NCI-H748 treated with DMSO at 0.1 percent for 48 hours (cell line): ENCODE measurements at regions not wholly inside any gene's neighbourhood (a gene's known extent, or its start where the extent isn't known, plus 50 kb on each side); places are given as distances from the start of the nearest gene placed in this dataset.
"Not testable (repeated sequence)": the region's sequence is repeated elsewhere in the genome, so short reads cannot be mapped to it uniquely, and the experiment has no call there.

Source experiments
- DNase-seq: peaks from one replicate; lab custom pipeline; 2025; lab: John Stamatoyannopoulos, UW

GRCh38 chr18:78508228-78508824, 471.3 kb upstream of the SALL3 start:
- not testable (repeated sequence) for DNase-seq

GRCh38 chr18:78510091-78510490, 469.5 kb upstream of the SALL3 start:
- DNase-seq, result no peak

GRCh38 chr18:78510636-78511035, 469.0 kb upstream of the SALL3 start:
- no peak for DNase-seq

GRCh38 chr18:78511666-78512601, 467.7 kb upstream of the SALL3 start:
- DNase-seq, result no peak

- DNase-seq, result no peak
These were observed 464.5 kb upstream of the SALL3 start for GRCh38 chr18:78514910-78515670.

GRCh38 chr18:78517328-78517727, 462.3 kb upstream of the SALL3 start:
- no peak for DNase-seq

GRCh38 chr18:78517973-78518372, 461.6 kb upstream of the SALL3 start:
- DNase-seq, result no peak

- DNase-seq, result no peak
These were observed 460.8 kb upstream of the SALL3 start for GRCh38 chr18:78518805-78519204.

GRCh38 chr18:78519394-78520062, 460.1 kb upstream of the SALL3 start:
- DNase-seq, result no peak

- no peak for DNase-seq
These were observed 458.5 kb upstream of the SALL3 start for GRCh38 chr18:78521136-78521535.

- no peak for DNase-seq
These were observed 457.9 kb upstream of the SALL3 start for GRCh38 chr18:78521744-78522143.

GRCh38 chr18:78522507-78522906, 457.1 kb upstream of the SALL3 start:
- no peak for DNase-seq

GRCh38 chr18:78523850-78524249, 455.8 kb upstream of the SALL3 start:
- DNase-seq, result no peak

GRCh38 chr18:78525366-78526111, 454.1 kb upstream of the SALL3 start:
- DNase-seq, result no peak

GRCh38 chr18:78526275-78526674, 453.3 kb upstream of the SALL3 start:
- DNase-seq, result no peak

- no peak for DNase-seq
These were observed 452.5 kb upstream of the SALL3 start for GRCh38 chr18:78526923-78527711.

- no peak for DNase-seq
These were observed 451.6 kb upstream of the SALL3 start for GRCh38 chr18:78527984-78528383.

- peak; percentile 69 for DNase-seq
These were observed 451.0 kb upstream of the SALL3 start for GRCh38 chr18:78528411-78529258.

- no peak for DNase-seq
These were observed 448.0 kb upstream of the SALL3 start for GRCh38 chr18:78531637-78532036.
